Keratinocyte (primary cell): ENCODE measurements at regions not wholly inside any gene's neighbourhood (a gene's known extent, or its start where the extent isn't known, plus 50 kb on each side); places are given as distances from the start of the nearest gene placed in this dataset.

ENCODE experiments used
- DNase-seq: peaks from one replicate; pipeline ENCODE4 v3.0.0-alpha.2; 2011; ENCODE audit warnings: low read depth, missing footprints, low spot score
- FAIRE-seq: peaks from 2 replicates; lab custom pipeline; 2011; peaks lifted over from hg19 to GRCh38; lab: Jason Lieb, UNC
- H2AFZ ChIP-seq: 2 replicates; pipeline ENCODE4 v1.6.0; 2012; ENCODE audit warnings: low read length, control low read depth, inconsistent platforms; ENCODE audit not compliant: control insufficient read depth
- H3K27ac ChIP-seq: 2 replicates; pipeline ENCODE4 v1.5.1; 2011; ENCODE audit warnings: low read length; ENCODE audit not compliant: control insufficient read depth, insufficient read depth
- H3K27me3 ChIP-seq: 3 replicates; pipeline ENCODE4 v1.6.0; 2011; ENCODE audit warnings: low read length; ENCODE audit not compliant: control insufficient read depth, insufficient read depth; ENCODE audit errors: extremely low read depth
- H3K36me3 ChIP-seq, 2 experiments: 2 replicates in 1 of 2; 3 replicates in 1 of 2; pipeline ENCODE4 v1.5.1; 2011; ENCODE audit warnings: low read length in 2 of 2, mild to moderate bottlenecking in 1 of 2; ENCODE audit not compliant: control insufficient read depth in 2 of 2, insufficient read depth in 2 of 2; ENCODE audit errors: extremely low read depth in 1 of 2
- H3K4me1 ChIP-seq: 3 replicates; pipeline ENCODE4 v1.5.1; 2011; ENCODE audit warnings: low read length; ENCODE audit not compliant: control insufficient read depth, insufficient read depth; ENCODE audit errors: extremely low read depth
- H3K4me2 ChIP-seq: 3 replicates; pipeline ENCODE4 v1.6.0; 2011; ENCODE audit warnings: low read depth, low read length; ENCODE audit not compliant: control insufficient read depth, insufficient read depth; ENCODE audit errors: extremely low read depth
- H3K4me3 ChIP-seq, 3 experiments: fragments of 200-600 bp in 1 of 3; sonication (generic) in 1 of 3; 2 replicates in 2 of 3; 3 replicates in 1 of 3; pipeline ENCODE4 v1.5.1; 2011 to 2016; ENCODE audit warnings: low read length in 3 of 3, mild to moderate bottlenecking in 3 of 3, control low read depth in 2 of 3, inconsistent platforms in 1 of 3, low read depth in 1 of 3, mixed read lengths in 1 of 3, mixed run types in 1 of 3, moderate library complexity in 1 of 3; ENCODE audit not compliant: control insufficient read depth in 2 of 3, insufficient read depth in 2 of 3; ENCODE audit errors: extremely low read depth in 1 of 3
- H3K79me2 ChIP-seq: 2 replicates; pipeline ENCODE4 v1.6.0; 2012; ENCODE audit warnings: low read length; ENCODE audit not compliant: control insufficient read depth, insufficient read depth
- H3K9ac ChIP-seq: 3 replicates; pipeline ENCODE4 v1.6.0; 2011; ENCODE audit warnings: low read length; ENCODE audit not compliant: control insufficient read depth, insufficient read depth; ENCODE audit errors: extremely low read depth
- H3K9me1 ChIP-seq: 3 replicates; pipeline ENCODE4 v1.6.0; 2011; ENCODE audit warnings: low read length; ENCODE audit not compliant: control insufficient read depth, insufficient read depth; ENCODE audit errors: extremely low read depth
- H3K9me3 ChIP-seq: 2 replicates; pipeline ENCODE4 v1.5.1; 2012; ENCODE audit warnings: low read depth, low read length; ENCODE audit not compliant: control insufficient read depth
- H4K20me1 ChIP-seq: 3 replicates; pipeline ENCODE4 v1.6.0; 2011; ENCODE audit warnings: low read length; ENCODE audit not compliant: control insufficient read depth, insufficient read depth; ENCODE audit errors: extremely low read depth
- CTCF ChIP-seq, 3 experiments: IDR thresholded peaks in 1 of 3; conservative IDR thresholded peaks in 1 of 3; optimal IDR thresholded peaks in 1 of 3; 2 replicates in 2 of 3; 3 replicates in 1 of 3; pipeline versions ENCODE3 to v1.5.1; 2011; ENCODE audit warnings: low read length in 3 of 3, mild to moderate bottlenecking in 3 of 3, moderate library complexity in 2 of 3, control low read depth in 1 of 3, inconsistent platforms in 1 of 3; ENCODE audit not compliant: insufficient read depth in 2 of 3; ENCODE audit errors: extremely low read depth in 1 of 3
- EZH2 ChIP-seq: IDR thresholded peaks from one replicate; pipeline ENCODE4 v1.6.1; 2012; ENCODE audit warnings: inconsistent platforms, mild to moderate bottlenecking, low read length, moderate library complexity
- dilution Hi-C: fragments of 300-500 bp; cut with MboI; formaldehyde crosslinking; loops from one replicate; pipeline ENCODE4 v1.7.0; 2020; ENCODE audit warnings: low sequenced_read_pairs; ENCODE audit not compliant: extremely low pct_ligation_motif_present

- Histone ChIP-seq H3K4me1 (no peaks in the 10 kb centered on the region), H2AFZ (no peak overlapping the region), H3K4me3 (no peak overlapping the region), H3K9me1 (no peaks in the 10 kb centered on the region), H3K27ac (no peak overlapping the region), H4K20me1 (no peaks in the 10 kb centered on the region), H3K36me3 (no peaks in the 10 kb centered on the region), H3K79me2 (no peaks in the 10 kb centered on the region), H3K4me2 (no peak overlapping the region), H3K27me3 (peaks cover 4% of the 10 kb centered on the region), H3K9ac (no peak overlapping the region), H3K9me3 (no peaks in the 10 kb centered on the region)
- DNase-seq (no peak), FAIRE-seq (no peak)
- TF ChIP-seq EZH2 (no peak), CTCF (optimal IDR thresholded peaks at IDR 0.05 in 1 of 3, IDR thresholded peaks at IDR 0.05 in 1 of 3, conservative IDR thresholded peaks at IDR 0.05 in 1 of 3; ENCODE audit: extremely low read depth in 1 of 3, insufficient read depth in 2 of 3, low read length in 3 of 3) (no peak)
- dilution Hi-C loops: no loop called here
These were observed 320.8 kb upstream of the USP24 start for GRCh38 chr1:55535724-55536544.

- Histone ChIP-seq H3K36me3 (no peaks in the 10 kb centered on the region), H2AFZ (no peak overlapping the region), H3K27ac (no peak overlapping the region), H3K27me3 (peaks cover 4% of the 10 kb centered on the region), H4K20me1 (no peaks in the 10 kb centered on the region), H3K9ac (no peak overlapping the region), H3K4me2 (no peak overlapping the region), H3K4me3 (no peak overlapping the region), H3K4me1 (no peaks in the 10 kb centered on the region), H3K9me1 (no peaks in the 10 kb centered on the region), H3K9me3 (no peaks in the 10 kb centered on the region), H3K79me2 (no peaks in the 10 kb centered on the region)
- dilution Hi-C loops: no loop called here
- no peak for FAIRE-seq
- no peak for TF ChIP-seq CTCF (optimal IDR thresholded peaks at IDR 0.05 in 1 of 3, IDR thresholded peaks at IDR 0.05 in 1 of 3, conservative IDR thresholded peaks at IDR 0.05 in 1 of 3; ENCODE audit: extremely low read depth in 1 of 3, insufficient read depth in 2 of 3, low read length in 3 of 3)
- no peak for TF ChIP-seq EZH2
- no peak for DNase-seq
These were observed 319.5 kb upstream of the USP24 start for GRCh38 chr1:55534565-55535121.
